Stimulated activated naive B cell treated with anti-CD40 and anti-IgM and Interleukin-4, amounts not matched to agents 10 μg/mL and 1 μg/mL and 100 μg/mL, for 72 hours (primary cell): ENCODE measurements at regions not wholly inside any gene's neighbourhood (a gene's known extent, or its start where the extent isn't known, plus 50 kb on each side); places are given as distances from the start of the nearest gene placed in this dataset.

Experiments used
- ATAC-seq, 2 donors: fragments of 150-1000 bp; cut with Tn5 transposase; replicated peaks; 2 replicates each; pipeline ENCODE4 v1.10.0; 2021; ENCODE audit warnings: moderate library complexity in 1 of 2
- DNase-seq: peaks from one replicate; pipeline ENCODE4 v3.0.0; 2021
- H3K27ac Mint-ChIP-seq: one replicate; pipeline ENCODE4 v1.8.0; 2022; ENCODE audit warnings: mild to moderate bottlenecking, mixed read lengths
- H3K27me3 Mint-ChIP-seq, 2 donors: one replicate each; pipeline ENCODE4 v1.8.0; 2022; ENCODE audit warnings: mixed read lengths in 2 of 2
- H3K36me3 Mint-ChIP-seq, 2 donors: one replicate each; pipeline ENCODE4 v1.8.0; 2022; ENCODE audit warnings: mixed read lengths in 2 of 2, mild to moderate bottlenecking in 1 of 2
- H3K4me1 Mint-ChIP-seq, 2 donors: one replicate each; pipeline ENCODE4 v1.8.0; 2022; ENCODE audit warnings: mixed read lengths in 2 of 2, mild to moderate bottlenecking in 1 of 2
- H3K4me3 Mint-ChIP-seq, 2 donors: one replicate each; pipeline ENCODE4 v1.8.0; 2022; ENCODE audit warnings: mild to moderate bottlenecking in 2 of 2, mixed read lengths in 2 of 2, moderate library complexity in 1 of 2
- H3K9me3 Mint-ChIP-seq, 2 donors: one replicate each; pipeline ENCODE4 v1.8.0; 2022; ENCODE audit warnings: mixed read lengths in 2 of 2, mild to moderate bottlenecking in 1 of 2

- no peaks in the 10 kb centered on the region for H3K36me3 Mint-ChIP-seq
- no peak overlapping the region for H3K27ac Mint-ChIP-seq
- H3K9me3 Mint-ChIP-seq = no peaks in the 10 kb centered on the region
- DNase-seq (no peak), ATAC-seq (no peak)
- H3K27me3 Mint-ChIP-seq = no peaks in the 10 kb centered on the region
- H3K4me3 Mint-ChIP-seq = no peak overlapping the region
- peaks cover 0 to 5% of the 10 kb centered on the region in 2 donors for H3K4me1 Mint-ChIP-seq
Measured at GRCh38 chr5:160976181-160976580, 124.2 kb upstream of the ATP10B start.

- Mint-ChIP-seq H3K36me3 (no peaks in the 10 kb centered on the region), H3K4me3 (no peak overlapping the region), H3K27ac (no peak overlapping the region), H3K4me1 (peaks cover 0 to 5% of the 10 kb centered on the region in 2 donors), H3K27me3 (peaks cover 4 to 6% of the 10 kb centered on the region in 2 donors), H3K9me3 (no peaks in the 10 kb centered on the region)
- DNase-seq = no peak
- no peak for ATAC-seq
Measured at GRCh38 chr5:160970605-160971191, 118.7 kb upstream of the ATP10B start.

GRCh38 chr5:160969645-160970044, 117.6 kb upstream of the ATP10B start:
- Mint-ChIP-seq H3K36me3 (no peaks in the 10 kb centered on the region), H3K4me1 (peaks cover 0 to 5% of the 10 kb centered on the region in 2 donors), H3K27ac (no peak overlapping the region), H3K9me3 (no peaks in the 10 kb centered on the region), H3K4me3 (no peak overlapping the region), H3K27me3 (peaks cover 4 to 6% of the 10 kb centered on the region in 2 donors)
- DNase-seq = no peak
- no peak for ATAC-seq

- Mint-ChIP-seq H3K36me3 (no peaks in the 10 kb centered on the region), H3K4me3 (no peak overlapping the region), H3K27ac (no peak overlapping the region), H3K4me1 (peaks cover 0 to 2% of the 10 kb centered on the region in 2 donors), H3K9me3 (no peaks in the 10 kb centered on the region), H3K27me3 (peaks cover 4 to 6% of the 10 kb centered on the region in 2 donors)
- DNase-seq = no peak
- no peak for ATAC-seq
Measured at GRCh38 chr5:160968480-160968879, 116.5 kb upstream of the ATP10B start.

GRCh38 chr5:160966921-160967320, 114.9 kb upstream of the ATP10B start:
- Mint-ChIP-seq H3K4me3 (no peak overlapping the region), H3K27me3 (peaks cover 4 to 6% of the 10 kb centered on the region in 2 donors), H3K4me1 (no peaks in the 10 kb centered on the region), H3K9me3 (no peaks in the 10 kb centered on the region), H3K27ac (no peak overlapping the region), H3K36me3 (no peaks in the 10 kb centered on the region)
- ATAC-seq = no peak
- DNase-seq = no peak

- Mint-ChIP-seq H3K4me3 (no peak overlapping the region), H3K36me3 (no peaks in the 10 kb centered on the region), H3K27ac (no peak overlapping the region), H3K4me1 (no peaks in the 10 kb centered on the region), H3K27me3 (peaks cover 0 to 14% of the 10 kb centered on the region in 2 donors), H3K9me3 (no peaks in the 10 kb centered on the region)
- ATAC-seq (no peak), DNase-seq (no peak)
Measured at GRCh38 chr5:160961761-160962160, 109.8 kb upstream of the ATP10B start.

- Mint-ChIP-seq H3K4me3 (no peak overlapping the region), H3K36me3 (no peaks in the 10 kb centered on the region), H3K27me3 (peaks cover 0 to 14% of the 10 kb centered on the region in 2 donors), H3K4me1 (no peaks in the 10 kb centered on the region), H3K27ac (no peak overlapping the region), H3K9me3 (no peaks in the 10 kb centered on the region)
- DNase-seq (no peak), ATAC-seq (no peak)
Measured at GRCh38 chr5:160961038-160961437, 109.0 kb upstream of the ATP10B start.

- Mint-ChIP-seq H3K4me3 (no peak overlapping the region), H3K27ac (no peak overlapping the region), H3K9me3 (no peaks in the 10 kb centered on the region), H3K4me1 (no peaks in the 10 kb centered on the region), H3K27me3 (peaks cover 0 to 14% of the 10 kb centered on the region in 2 donors), H3K36me3 (no peaks in the 10 kb centered on the region)
- DNase-seq (no peak), ATAC-seq (no peak)
Measured at GRCh38 chr5:160960592-160960991, 108.6 kb upstream of the ATP10B start.

- Mint-ChIP-seq H3K36me3 (no peaks in the 10 kb centered on the region), H3K4me3 (no peak overlapping the region), H3K27me3 (peaks cover 0 to 14% of the 10 kb centered on the region in 2 donors), H3K27ac (no peak overlapping the region), H3K9me3 (no peaks in the 10 kb centered on the region), H3K4me1 (no peaks in the 10 kb centered on the region)
- DNase-seq (no peak), ATAC-seq (no peak)
Measured at GRCh38 chr5:160959804-160960203, 107.8 kb upstream of the ATP10B start.

GRCh38 chr5:160957312-160957861, 105.4 kb upstream of the ATP10B start:
- no peak for DNase-seq
- no peaks in the 10 kb centered on the region for H3K9me3 Mint-ChIP-seq
- peaks cover 4 to 23% of the 10 kb centered on the region in 2 donors for H3K27me3 Mint-ChIP-seq
- no peak for ATAC-seq
- no peak overlapping the region for H3K27ac Mint-ChIP-seq
- H3K4me1 Mint-ChIP-seq = no peaks in the 10 kb centered on the region
- H3K4me3 Mint-ChIP-seq = no peak overlapping the region
- no peaks in the 10 kb centered on the region for H3K36me3 Mint-ChIP-seq

- peaks cover 4 to 18% of the 10 kb centered on the region in 2 donors for H3K27me3 Mint-ChIP-seq
- no peaks in the 10 kb centered on the region for H3K9me3 Mint-ChIP-seq
- no peaks in the 10 kb centered on the region for H3K4me1 Mint-ChIP-seq
- H3K4me3 Mint-ChIP-seq = no peak overlapping the region
- ATAC-seq = no peak
- no peak for DNase-seq
- H3K36me3 Mint-ChIP-seq = no peaks in the 10 kb centered on the region
- no peak overlapping the region for H3K27ac Mint-ChIP-seq
Measured at GRCh38 chr5:160956051-160956450, 104.0 kb upstream of the ATP10B start.

- DNase-seq (no peak), ATAC-seq (no peak)
- Mint-ChIP-seq H3K9me3 (no peaks in the 10 kb centered on the region), H3K27me3 (peaks cover 4 to 16% of the 10 kb centered on the region in 2 donors), H3K4me1 (no peaks in the 10 kb centered on the region), H3K4me3 (no peak overlapping the region), H3K36me3 (no peaks in the 10 kb centered on the region), H3K27ac (no peak overlapping the region)
Measured at GRCh38 chr5:160950311-160950710, 98.3 kb upstream of the ATP10B start.

GRCh38 chr5:160940725-160941124, 88.7 kb upstream of the ATP10B start:
- H3K36me3 Mint-ChIP-seq = no peaks in the 10 kb centered on the region
- DNase-seq (no peak), ATAC-seq (no peak)
- peaks cover 0 to 2% of the 10 kb centered on the region in 2 donors for H3K9me3 Mint-ChIP-seq
- peaks cover 0 to 5% of the 10 kb centered on the region in 2 donors for H3K27me3 Mint-ChIP-seq
- H3K4me1 Mint-ChIP-seq = no peaks in the 10 kb centered on the region
- no peak overlapping the region for H3K27ac Mint-ChIP-seq
- no peak overlapping the region for H3K4me3 Mint-ChIP-seq

GRCh38 chr5:160938532-160938931, 86.5 kb upstream of the ATP10B start:
- ATAC-seq = no peak
- H3K27ac Mint-ChIP-seq = no peak overlapping the region
- peaks cover 0 to 4% of the 10 kb centered on the region in 2 donors for H3K9me3 Mint-ChIP-seq
- no peaks in the 10 kb centered on the region for H3K36me3 Mint-ChIP-seq
- H3K4me1 Mint-ChIP-seq = no peaks in the 10 kb centered on the region
- H3K27me3 Mint-ChIP-seq = no peaks in the 10 kb centered on the region
- no peak overlapping the region for H3K4me3 Mint-ChIP-seq
- no peak for DNase-seq

GRCh38 chr5:160937570-160937969, 85.6 kb upstream of the ATP10B start:
- Mint-ChIP-seq H3K4me3 (no peak overlapping the region), H3K9me3 (peaks cover 0 to 4% of the 10 kb centered on the region in 2 donors), H3K36me3 (no peaks in the 10 kb centered on the region), H3K27ac (no peak overlapping the region), H3K4me1 (no peaks in the 10 kb centered on the region), H3K27me3 (no peaks in the 10 kb centered on the region)
- ATAC-seq (no peak), DNase-seq (no peak)
